ENCODE measurements at regions not wholly inside any gene's neighbourhood (a gene's known extent, or its start where the extent isn't known, plus 50 kb on each side); places are given as distances from the start of the nearest gene placed in this dataset.

GRCh38 chr9:120018550-120018949 is 561.4 kb downstream of the CDK5RAP2 start:
- Histone ChIP-seq H3K27me3 (no peaks in the 10 kb centered on the region), H3K4me1 (replicated peaks in 1 of 2) (no peaks in the 10 kb centered on the region), H3K27ac (no peak overlapping the region), H3K9me3 (replicated peaks in 1 of 3) (no peaks in the 10 kb centered on the region), H3K4me3 (no peak overlapping the region), H3K36me3 (replicated peaks in 1 of 2) (no peaks in the 10 kb centered on the region)
- no peak for DNase-seq
- intact Hi-C loops (cut with DNase I): no loop called here
- no peak for TF ChIP-seq CTCF (IDR thresholded peaks at IDR 0.05)
- no peak for TF ChIP-seq POLR2A (IDR thresholded peaks at IDR 0.05)

- no peaks in the 10 kb centered on the region for H3K4me1 ChIP-seq (replicated peaks in 1 of 2)
- H3K27me3 ChIP-seq: no peaks in the 10 kb centered on the region
- no peak for TF ChIP-seq POLR2A (IDR thresholded peaks at IDR 0.05)
- TF ChIP-seq CTCF (IDR thresholded peaks at IDR 0.05): no peak
- DNase-seq: no peak
- WGBS, 4 donors: 49 to 54% (median 52%) methylated on average over 4 of the region's 4 CpGs
- no peak overlapping the region for H3K27ac ChIP-seq
- no peaks in the 10 kb centered on the region for H3K36me3 ChIP-seq (replicated peaks in 1 of 2)
- intact Hi-C loops (cut with DNase I): no loop called here
- no peak overlapping the region for H3K4me3 ChIP-seq
- H3K9me3 ChIP-seq (replicated peaks in 1 of 3): no peaks in the 10 kb centered on the region
These were observed 561.9 kb downstream of the CDK5RAP2 start for GRCh38 chr9:120018037-120018436.

GRCh38 chr9:120016231-120016630 is 563.7 kb downstream of the CDK5RAP2 start:
- DNase-seq: no peak
- H3K4me3 ChIP-seq: no peak overlapping the region
- peaks cover under 1% of the 10 kb centered on the region for H3K27me3 ChIP-seq
- H3K27ac ChIP-seq: no peak overlapping the region
- 34 to 43% (median 41%) methylated on average over 2 of the region's 2 CpGs for WGBS, 4 donors
- intact Hi-C loops (cut with DNase I): no loop called here
- no peaks in the 10 kb centered on the region for H3K36me3 ChIP-seq (replicated peaks in 1 of 2)
- H3K4me1 ChIP-seq (replicated peaks in 1 of 2): no peaks in the 10 kb centered on the region
- H3K9me3 ChIP-seq (replicated peaks in 1 of 3): no peaks in the 10 kb centered on the region
- TF ChIP-seq CTCF (IDR thresholded peaks at IDR 0.05) (no peak), POLR2A (IDR thresholded peaks at IDR 0.05) (no peak)

- WGBS, 4 donors: 68 to 89% (median 85%) methylated on average over 7 of the region's 7 CpGs
- peaks cover 3% of the 10 kb centered on the region for H3K27me3 ChIP-seq
- no peak for DNase-seq
- intact Hi-C loops (cut with DNase I): no loop called here
- H3K27ac ChIP-seq: no peak overlapping the region
- no peaks in the 10 kb centered on the region for H3K36me3 ChIP-seq (replicated peaks in 1 of 2)
- H3K9me3 ChIP-seq (replicated peaks in 1 of 3): no peaks in the 10 kb centered on the region
- no peak overlapping the region for H3K4me3 ChIP-seq
- TF ChIP-seq CTCF (IDR thresholded peaks at IDR 0.05) (no peak), POLR2A (IDR thresholded peaks at IDR 0.05) (no peak)
- no peaks in the 10 kb centered on the region for H3K4me1 ChIP-seq (replicated peaks in 1 of 2)
These were observed 565.2 kb downstream of the CDK5RAP2 start for GRCh38 chr9:120014796-120015195.
